ENCODE measurements at regions not wholly inside any gene's neighbourhood (a gene's known extent, or its start where the extent isn't known, plus 50 kb on each side); places are given as distances from the start of the nearest gene placed in this dataset.

DNA sequence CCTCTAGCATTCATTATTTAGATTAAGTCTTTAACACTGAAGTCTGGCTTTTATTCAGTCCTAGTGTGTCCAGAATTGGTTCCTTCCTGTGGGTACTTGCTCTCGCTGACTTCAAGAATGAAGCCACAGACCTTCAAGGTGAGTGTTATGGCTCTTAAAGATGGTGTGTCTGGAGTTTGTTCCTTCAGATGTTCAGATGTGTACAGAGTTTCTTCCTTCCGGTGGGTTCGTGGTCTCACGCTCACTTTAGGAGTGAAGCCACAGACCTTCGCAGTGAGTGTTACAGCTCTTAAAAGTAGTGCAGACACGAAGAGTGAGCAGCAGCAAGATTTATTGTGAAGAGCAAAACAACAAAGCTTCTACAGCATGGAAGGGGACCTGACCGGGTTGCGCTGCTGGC, 860.6 kb downstream of the STIM2 start:
- TF ChIP-seq POLR2AphosphoS5 (IDR thresholded peaks at IDR 0.05; ENCODE audit: borderline replicate concordance, low read depth, low read length) (no peak), FOXP2 (optimal IDR thresholded peaks at IDR 0.05; ENCODE audit: control extremely low read depth, extremely low read length, insufficient read depth) (no peak)
